Calu3 (cell line): ENCODE measurements at regions not wholly inside any gene's neighbourhood (a gene's known extent, or its start where the extent isn't known, plus 50 kb on each side); places are given as distances from the start of the nearest gene placed in this dataset.

ENCODE experiments used
- BruUV-seq: library from RNA; stranded (reverse); fragments of 400-500 nt; replicated peaks from 2 replicates; lab custom pipeline; 2021; lab: Mats Ljungman, UMichigan
- CTCF ChIA-PET: fragments of 300-600 bp; sonication (Branson Sonifier 250); formaldehyde crosslinking; loops from one replicate; lab custom pipeline; 2022; ENCODE audit warnings: antibody characterized with exemption; lab: Charles Lee
- DNase-seq: peaks from one replicate; pipeline ENCODE4 v3.0.0; 2022
- H3K27ac Mint-ChIP-seq: one replicate; pipeline ENCODE4 v1.8.0; 2022; ENCODE audit warnings: mixed read lengths; ENCODE audit not compliant: unreplicated experiment
- H3K27me3 Mint-ChIP-seq: one replicate; pipeline ENCODE4 v1.8.0; 2022; ENCODE audit warnings: mixed read lengths; ENCODE audit not compliant: unreplicated experiment
- H3K36me3 Mint-ChIP-seq: one replicate; pipeline ENCODE4 v1.8.0; 2022; ENCODE audit warnings: mild to moderate bottlenecking, moderate library complexity, mixed read lengths; ENCODE audit not compliant: insufficient read depth, unreplicated experiment
- H3K4me1 Mint-ChIP-seq: one replicate; pipeline ENCODE4 v1.8.0; 2022; ENCODE audit warnings: mild to moderate bottlenecking, low read depth, mixed read lengths; ENCODE audit not compliant: unreplicated experiment
- H3K4me3 Mint-ChIP-seq: one replicate; pipeline ENCODE4 v1.8.0; 2022; ENCODE audit warnings: mild to moderate bottlenecking, low read depth, moderate library complexity, mixed read lengths; ENCODE audit not compliant: unreplicated experiment
- H3K9me3 Mint-ChIP-seq: one replicate; pipeline ENCODE4 v1.8.0; 2022; ENCODE audit warnings: low read depth, mixed read lengths; ENCODE audit not compliant: unreplicated experiment
- intact Hi-C: fragments of 100-400 bp; cut with micrococcal nuclease; formaldehyde crosslinking; loops from one replicate; pipeline ENCODE4 v1.10.0; 2022; ENCODE audit not compliant: unreplicated experiment
- TF ChIP-seq, protein P1 (sequence below): fragments of 200-600 bp; IDR thresholded peaks from one replicate; pipeline ENCODE4 v1.8.0; 2022; ENCODE audit warnings: antibody characterized with exemption; ENCODE audit not compliant: unreplicated experiment

DNA sequence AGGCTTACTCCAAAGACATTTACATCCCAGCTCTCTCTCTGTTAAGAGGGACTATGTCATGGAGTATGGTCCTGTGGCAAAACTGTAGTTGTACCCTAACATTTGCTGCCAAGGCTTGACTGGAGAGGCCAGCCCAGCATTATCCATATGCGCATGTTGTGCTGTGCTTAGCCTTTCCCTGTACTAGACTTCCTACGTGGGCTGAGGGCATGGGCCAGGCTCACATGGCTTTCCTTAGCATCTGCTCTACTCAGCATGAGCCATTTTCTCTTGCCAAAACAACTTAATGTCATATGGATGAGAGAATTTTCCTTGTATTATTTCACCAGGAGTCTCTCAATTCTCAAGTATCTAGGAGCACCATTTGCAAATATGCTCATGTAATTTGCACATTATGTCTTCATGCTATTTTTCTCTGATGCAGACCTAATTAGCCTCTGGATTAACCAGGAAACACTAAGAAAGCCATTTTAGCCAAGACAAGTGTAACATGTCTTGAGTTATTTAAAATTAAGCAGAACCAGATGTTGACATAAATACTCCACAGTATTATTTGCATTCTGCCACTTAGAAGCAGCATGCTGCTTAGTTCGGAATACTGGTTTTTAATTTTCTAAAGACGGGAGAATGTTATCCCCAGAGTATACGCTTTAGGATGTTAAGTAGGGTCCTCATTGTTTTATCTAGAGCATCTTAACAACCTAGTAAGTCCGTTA, 71.7 kb upstream of the FAR1 start:
- no peaks in the 10 kb centered on the region for H3K4me1 Mint-ChIP-seq
- H3K27me3 Mint-ChIP-seq: peaks cover 61% of the 10 kb centered on the region
- intact Hi-C loops: no loop called here
- no peaks in the 10 kb centered on the region for H3K9me3 Mint-ChIP-seq
- BruUV-seq: no TSS peak
- H3K36me3 Mint-ChIP-seq: no peaks in the 10 kb centered on the region
- TF ChIP-seq, protein P1, sequence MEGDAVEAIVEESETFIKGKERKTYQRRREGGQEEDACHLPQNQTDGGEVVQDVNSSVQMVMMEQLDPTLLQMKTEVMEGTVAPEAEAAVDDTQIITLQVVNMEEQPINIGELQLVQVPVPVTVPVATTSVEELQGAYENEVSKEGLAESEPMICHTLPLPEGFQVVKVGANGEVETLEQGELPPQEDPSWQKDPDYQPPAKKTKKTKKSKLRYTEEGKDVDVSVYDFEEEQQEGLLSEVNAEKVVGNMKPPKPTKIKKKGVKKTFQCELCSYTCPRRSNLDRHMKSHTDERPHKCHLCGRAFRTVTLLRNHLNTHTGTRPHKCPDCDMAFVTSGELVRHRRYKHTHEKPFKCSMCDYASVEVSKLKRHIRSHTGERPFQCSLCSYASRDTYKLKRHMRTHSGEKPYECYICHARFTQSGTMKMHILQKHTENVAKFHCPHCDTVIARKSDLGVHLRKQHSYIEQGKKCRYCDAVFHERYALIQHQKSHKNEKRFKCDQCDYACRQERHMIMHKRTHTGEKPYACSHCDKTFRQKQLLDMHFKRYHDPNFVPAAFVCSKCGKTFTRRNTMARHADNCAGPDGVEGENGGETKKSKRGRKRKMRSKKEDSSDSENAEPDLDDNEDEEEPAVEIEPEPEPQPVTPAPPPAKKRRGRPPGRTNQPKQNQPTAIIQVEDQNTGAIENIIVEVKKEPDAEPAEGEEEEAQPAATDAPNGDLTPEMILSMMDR: no peak
- DNase-seq: no peak
- H3K27ac Mint-ChIP-seq: no peak overlapping the region
- CTCF ChIA-PET: no interaction called here
- no peak overlapping the region for H3K4me3 Mint-ChIP-seq

DNA sequence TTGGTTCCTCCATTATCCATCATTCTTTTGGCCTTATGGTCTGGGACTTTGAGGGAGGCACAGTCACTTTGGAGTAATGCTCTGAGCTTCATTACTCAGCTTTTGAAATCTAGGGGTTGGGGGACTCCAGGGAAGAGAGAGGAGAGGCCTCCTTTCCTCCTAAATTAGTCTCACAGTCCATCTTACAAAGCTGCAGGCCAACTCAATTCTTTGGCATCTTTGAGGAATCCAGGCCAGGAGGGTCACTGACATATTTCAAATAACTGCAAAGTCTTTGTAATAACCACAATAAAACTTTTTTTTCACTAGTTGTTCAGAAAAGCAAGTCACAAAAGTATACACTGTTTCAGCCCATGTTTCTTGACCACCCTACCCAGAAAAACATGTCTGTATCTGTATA, 73.3 kb upstream of the FAR1 start:
- CTCF ChIA-PET: no interaction called here

DNA sequence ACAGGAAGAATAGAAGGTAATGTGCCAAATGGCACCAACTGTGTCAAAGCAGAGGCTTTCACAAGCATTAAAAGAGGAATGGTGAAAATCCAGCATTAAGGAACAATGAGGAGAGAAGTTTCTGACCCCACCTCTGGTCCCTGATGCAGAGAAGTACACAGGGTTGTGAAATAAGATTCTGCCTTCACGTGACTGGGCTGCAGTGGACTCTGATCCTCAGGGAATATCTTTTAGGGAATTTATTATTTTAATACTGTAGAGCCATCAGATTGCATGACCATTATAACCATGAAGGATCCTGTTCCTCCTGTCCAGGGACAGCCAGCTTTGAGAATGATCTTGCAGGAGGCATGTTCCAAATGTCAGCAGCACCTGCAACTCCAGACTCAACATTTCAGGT, 74.4 kb upstream of the FAR1 start:
- BruUV-seq: no TSS peak
- CTCF ChIA-PET: interaction anchor here (0.6 kb wide), 1 partner anchor 1479 kb away, joined by 5 read pairs; the partner anchor contains the start of gene CALCB
- TF ChIP-seq, protein P1: no peak
- DNase-seq: no peak
- Mint-ChIP-seq H3K9me3 (peaks cover 3% of the 10 kb centered on the region), H3K27me3 (peaks cover 46% of the 10 kb centered on the region), H3K36me3 (no peaks in the 10 kb centered on the region), H3K4me1 (no peaks in the 10 kb centered on the region), H3K27ac (no peak overlapping the region), H3K4me3 (no peak overlapping the region)
- intact Hi-C loops: no loop called here

More for the DNA sequence above, 73.3 kb upstream of the FAR1 start:
- Mint-ChIP-seq H3K27ac (no peak overlapping the region), H3K4me3 (no peak overlapping the region), H3K36me3 (no peaks in the 10 kb centered on the region), H3K27me3 (peaks cover 48% of the 10 kb centered on the region), H3K9me3 (peaks cover 2% of the 10 kb centered on the region), H3K4me1 (no peaks in the 10 kb centered on the region)
- TF ChIP-seq, protein P1: no peak
- intact Hi-C loops: no loop called here
- no TSS peak for BruUV-seq
- no peak for DNase-seq

DNA sequence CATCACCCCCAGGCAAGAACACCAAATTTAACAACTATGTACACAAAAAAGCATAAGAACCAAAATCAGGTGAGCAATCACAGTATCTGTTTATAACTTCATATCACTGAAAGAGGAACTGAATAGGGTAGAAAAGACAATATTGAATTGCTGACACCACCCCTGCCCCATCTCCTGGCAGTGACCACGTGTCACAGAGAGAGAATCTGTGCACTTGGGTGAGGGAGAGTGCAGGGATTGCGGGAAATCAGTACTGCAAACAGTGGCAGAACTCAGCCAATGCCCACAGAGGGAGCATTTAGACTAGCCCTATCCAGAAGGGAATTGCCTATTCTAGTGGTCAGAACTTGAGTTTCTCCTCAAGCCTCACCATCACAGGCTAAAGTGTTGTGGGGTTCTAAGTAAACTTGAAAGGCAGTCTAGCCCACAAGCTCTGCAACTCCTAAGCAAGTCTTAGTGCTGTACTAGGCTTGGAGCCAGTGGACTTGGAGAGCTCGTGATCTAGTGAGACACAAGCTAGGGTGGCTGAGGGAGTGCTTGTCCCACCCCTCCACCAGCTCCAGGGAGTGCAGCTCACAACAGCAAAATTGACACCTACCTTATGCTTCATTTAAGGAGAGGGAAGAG, 82.8 kb upstream of the PTH start:
- TF ChIP-seq, protein P1: no peak
- BruUV-seq: no TSS peak
- Mint-ChIP-seq H3K27me3 (peaks cover 42% of the 10 kb centered on the region), H3K4me1 (no peaks in the 10 kb centered on the region), H3K9me3 (peaks cover 2% of the 10 kb centered on the region), H3K36me3 (no peaks in the 10 kb centered on the region), H3K4me3 (no peak overlapping the region), H3K27ac (no peak overlapping the region)
- CTCF ChIA-PET: no interaction called here
- no peak for DNase-seq
- intact Hi-C loops: no loop called here
